Neural progenitor cell (in vitro differentiated cells): ENCODE measurements at regions not wholly inside any gene's neighbourhood (a gene's known extent, or its start where the extent isn't known, plus 50 kb on each side); places are given as distances from the start of the nearest gene placed in this dataset.

Experiments used
- EZH2phosphoT487 ChIP-seq: fragments of 200-600 bp; sonication (generic); IDR thresholded peaks from 2 replicates; pipeline ENCODE4 v1.6.1; 2017; ENCODE audit warnings: antibody characterized with exemption
- TF ChIP-seq, protein P1 (sequence below): fragments of 200-600 bp; sonication (generic); IDR thresholded peaks from 2 replicates; pipeline ENCODE4 v1.5.1; 2017; ENCODE audit warnings: antibody characterized with exemption, mild to moderate bottlenecking

GRCh38 chr10:36476399-36476798, 649.0 kb upstream of the ANKRD30A start:
- TF ChIP-seq, protein P1, sequence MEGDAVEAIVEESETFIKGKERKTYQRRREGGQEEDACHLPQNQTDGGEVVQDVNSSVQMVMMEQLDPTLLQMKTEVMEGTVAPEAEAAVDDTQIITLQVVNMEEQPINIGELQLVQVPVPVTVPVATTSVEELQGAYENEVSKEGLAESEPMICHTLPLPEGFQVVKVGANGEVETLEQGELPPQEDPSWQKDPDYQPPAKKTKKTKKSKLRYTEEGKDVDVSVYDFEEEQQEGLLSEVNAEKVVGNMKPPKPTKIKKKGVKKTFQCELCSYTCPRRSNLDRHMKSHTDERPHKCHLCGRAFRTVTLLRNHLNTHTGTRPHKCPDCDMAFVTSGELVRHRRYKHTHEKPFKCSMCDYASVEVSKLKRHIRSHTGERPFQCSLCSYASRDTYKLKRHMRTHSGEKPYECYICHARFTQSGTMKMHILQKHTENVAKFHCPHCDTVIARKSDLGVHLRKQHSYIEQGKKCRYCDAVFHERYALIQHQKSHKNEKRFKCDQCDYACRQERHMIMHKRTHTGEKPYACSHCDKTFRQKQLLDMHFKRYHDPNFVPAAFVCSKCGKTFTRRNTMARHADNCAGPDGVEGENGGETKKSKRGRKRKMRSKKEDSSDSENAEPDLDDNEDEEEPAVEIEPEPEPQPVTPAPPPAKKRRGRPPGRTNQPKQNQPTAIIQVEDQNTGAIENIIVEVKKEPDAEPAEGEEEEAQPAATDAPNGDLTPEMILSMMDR: no peak
- TF ChIP-seq EZH2phosphoT487: no peak
